K562 (cell line): ENCODE measurements at regions not wholly inside any gene's neighbourhood (a gene's known extent, or its start where the extent isn't known, plus 50 kb on each side); places are given as distances from the start of the nearest gene placed in this dataset.

Experiments used
- ATAC-seq: fragments of 200-7000 bp; cut with Tn5 transposase; 3 replicates; pipeline ENCODE4 v1.9.1; 2020; ENCODE audit warnings: moderate library complexity
- BruUV-seq: library from RNA; stranded (reverse); fragments of 400-500 nt; replicated peaks from 2 replicates; lab custom pipeline; 2021; lab: Mats Ljungman, UMichigan
- CTCF ChIA-PET: fragments of 300-600 bp; formaldehyde crosslinking; extraction: SDS; loops from one replicate; lab custom pipeline; 2021; ENCODE audit warnings: low intra/inter-chr PET ratio; lab: Yijun Ruan, JAX
- POLR2A ChIA-PET: fragments of 300-600, 350-650 bp; sonication (Branson Sonifier 250); formaldehyde crosslinking; extraction: SDS; loops from one replicate; lab custom pipeline; 2021; ENCODE audit warnings: antibody characterized with exemption, inconsistent platforms; lab: Yijun Ruan, JAX
- DNase-seq, 4 experiments: peaks; one replicate each; pipeline versions ENCODE4 v3.0.0 to v3.0.0-alpha.2; 2011 to 2018; ENCODE audit warnings: low spot score in 3 of 4, mixed read lengths in 3 of 4; ENCODE audit errors: extremely low read depth in 1 of 4
- FAIRE-seq: peaks from 2 replicates; lab custom pipeline; 2011; peaks lifted over from hg19 to GRCh38; lab: Jason Lieb, UNC
- H2AFZ ChIP-seq: 2 replicates; pipeline ENCODE4 v1.6.0; 2011; ENCODE audit warnings: low read depth, low read length, control low read depth, inconsistent platforms
- H3K27ac ChIP-seq: fragments of 200-600 bp; 3 replicates; pipeline ENCODE4 v1.8.0; 2011; ENCODE audit warnings: low read depth, mild to moderate bottlenecking, control low read depth, inconsistent platforms, low read length, moderate library complexity, mixed read lengths; ENCODE audit errors: extremely low read depth
- H3K27me3 ChIP-seq, 2 experiments: fragments of 300-600 bp in 1 of 2; 2 replicates in 1 of 2; 3 replicates in 1 of 2; pipeline versions ENCODE4 v1.6.0 to v1.8.0; 2011; ENCODE audit warnings: inconsistent platforms in 2 of 2, low read length in 2 of 2, mild to moderate bottlenecking in 1 of 2, mixed read lengths in 1 of 2, moderate library complexity in 1 of 2; ENCODE audit not compliant: control insufficient read depth in 2 of 2, insufficient read depth in 2 of 2
- H3K36me3 ChIP-seq: fragments of 300-600 bp; 3 replicates; pipeline ENCODE4 v1.8.0; 2011; ENCODE audit warnings: mild to moderate bottlenecking, low read length, inconsistent platforms; ENCODE audit not compliant: control insufficient read depth, insufficient read depth
- H3K4me1 ChIP-seq, 2 experiments: fragments of 200-600 bp in 1 of 2; replicated peaks in 1 of 2; 2 replicates in 1 of 2; 3 replicates in 1 of 2; pipeline versions ENCODE4 v1.5.1 to v1.8.0; 2011; ENCODE audit warnings: inconsistent platforms in 2 of 2, low read length in 2 of 2, mild to moderate bottlenecking in 1 of 2, mixed read lengths in 1 of 2, moderate library complexity in 1 of 2; ENCODE audit not compliant: control insufficient read depth in 2 of 2, insufficient read depth in 2 of 2
- H3K4me2 ChIP-seq: 2 replicates; pipeline ENCODE4 v1.6.1; 2011; ENCODE audit warnings: low read length, control low read depth, inconsistent platforms, mixed read lengths; ENCODE audit not compliant: insufficient read depth
- H3K4me3 ChIP-seq: fragments of 200-600 bp; sonication (generic), shearing (Covaris generic); 2 replicates; pipeline ENCODE4 v1.5.1; 2016; ENCODE audit warnings: control low read depth, inconsistent platforms
- H3K79me2 ChIP-seq: fragments of 200-600 bp; 3 replicates; pipeline ENCODE4 v1.8.0; 2011; ENCODE audit warnings: low read length, inconsistent platforms; ENCODE audit not compliant: control insufficient read depth, insufficient read depth
- H3K9ac ChIP-seq, 2 experiments: 2 replicates each; pipeline versions ENCODE4 v1.6.0 to v1.6.1; 2011; ENCODE audit warnings: low read depth in 2 of 2, low read length in 2 of 2, control low read depth in 1 of 2, inconsistent platforms in 1 of 2, mild to moderate bottlenecking in 1 of 2, mixed read lengths in 1 of 2; ENCODE audit not compliant: insufficient read depth in 1 of 2
- H3K9me1 ChIP-seq: one replicate; pipeline ENCODE4 v1.6.0; 2011; ENCODE audit warnings: inconsistent platforms, mild to moderate bottlenecking, low read length, moderate library complexity; ENCODE audit not compliant: control insufficient read depth, insufficient read depth
- H3K9me3 ChIP-seq: replicated peaks from 2 replicates; pipeline ENCODE4 v1.5.1; 2011; ENCODE audit warnings: low read depth, low read length, inconsistent platforms; ENCODE audit not compliant: control insufficient read depth, insufficient read depth
- H4K20me1 ChIP-seq: replicated peaks from 2 replicates; pipeline ENCODE4 v1.6.1; 2011; ENCODE audit warnings: low read length, inconsistent platforms, mixed read lengths; ENCODE audit not compliant: control insufficient read depth, insufficient read depth
- ASH1L ChIP-seq: fragments of 450-650 bp; IDR thresholded peaks from 2 replicates; pipeline ENCODE4 v1.6.1; 2018; ENCODE audit warnings: borderline replicate concordance, mild to moderate bottlenecking, low read depth; ENCODE audit not compliant: partially characterized antibody
- ATF4 ChIP-seq: fragments of 450-650 bp; formaldehyde crosslinking; IDR thresholded peaks from 2 replicates; pipeline ENCODE4 v1.4.0; 2022; ENCODE audit warnings: mild to moderate bottlenecking, moderate library complexity
- GABPB1 ChIP-seq: sonication (generic); formaldehyde crosslinking; IDR thresholded peaks from 2 replicates; pipeline ENCODE4 v1.8.0; 2022; ENCODE audit warnings: mild to moderate bottlenecking, missing genetic modification reagents
- HMG20B ChIP-seq: fragments of 250-450 bp; sonication (Bioruptor Pico); IDR thresholded peaks from 2 replicates; pipeline ENCODE4 v1.5.0; 2021; ENCODE audit warnings: mild to moderate bottlenecking
- MEF2A ChIP-seq: IDR thresholded peaks from 2 replicates; pipeline ENCODE4 v1.6.1; 2011; ENCODE audit warnings: low read depth, mild to moderate bottlenecking, low read length, moderate library complexity; ENCODE audit not compliant: control insufficient read depth
- TAF1 ChIP-seq: IDR thresholded peaks from 2 replicates; pipeline ENCODE4 v1.6.1; 2011; ENCODE audit warnings: mild to moderate bottlenecking, low read length, moderate library complexity; ENCODE audit not compliant: insufficient read depth, control insufficient read depth, severe bottlenecking; ENCODE audit errors: extremely low read depth
- TAF7 ChIP-seq: fragments of 450-650 bp; IDR thresholded peaks from 2 replicates; pipeline ENCODE4 v1.6.1; 2016; ENCODE audit warnings: missing genetic modification characterization, missing compliant biosample characterization
- WGBS: fragments of 100-300 bp; shearing (Covaris generic); methylation state at CpG from one replicate; pipeline ENCODE4 v1.1.6; 2016; ENCODE audit warnings: low coverage, mixed read lengths; ENCODE audit not compliant: insufficient coverage; ENCODE audit errors: missing lambda C conversion rate; 5-methylcytosine and 5-hydroxymethylcytosine counted together
- in situ Hi-C: fragments of 300-500 bp; cut with MboI; formaldehyde crosslinking; loops from 4 replicates; pipeline ENCODE4 v1.15.0; 2018; ENCODE audit warnings: inconsistent platforms, mixed read lengths
- intact Hi-C: fragments of 100-400 bp; cut with micrococcal nuclease; formaldehyde crosslinking; loops from 2 replicates; pipeline ENCODE4 v1.14.2; 2022
- TF ChIP-seq, protein P1 (sequence below): fragments of 450-650 bp; formaldehyde crosslinking; conservative IDR thresholded peaks from 2 replicates; pipeline ENCODE4 v1.4.0; 2022; ENCODE audit warnings: mild to moderate bottlenecking, missing genetic modification characterization
- TF ChIP-seq, protein P2 (sequence below): fragments of 450-650 bp; formaldehyde crosslinking; IDR thresholded peaks from 2 replicates; pipeline ENCODE4 v1.4.0; 2020; ENCODE audit warnings: mild to moderate bottlenecking, mixed read lengths
- TF ChIP-seq, protein P3 (sequence below): sonication (generic); formaldehyde crosslinking; IDR thresholded peaks from 2 replicates; pipeline ENCODE4 v1.8.0; 2022; ENCODE audit warnings: mild to moderate bottlenecking, missing genetic modification reagents
- TF ChIP-seq, protein P4 (sequence below): fragments of 250-450 bp; sonication (Bioruptor Pico); IDR thresholded peaks from 2 replicates; pipeline ENCODE4 v1.4.0; 2020; ENCODE audit warnings: mild to moderate bottlenecking

DNA sequence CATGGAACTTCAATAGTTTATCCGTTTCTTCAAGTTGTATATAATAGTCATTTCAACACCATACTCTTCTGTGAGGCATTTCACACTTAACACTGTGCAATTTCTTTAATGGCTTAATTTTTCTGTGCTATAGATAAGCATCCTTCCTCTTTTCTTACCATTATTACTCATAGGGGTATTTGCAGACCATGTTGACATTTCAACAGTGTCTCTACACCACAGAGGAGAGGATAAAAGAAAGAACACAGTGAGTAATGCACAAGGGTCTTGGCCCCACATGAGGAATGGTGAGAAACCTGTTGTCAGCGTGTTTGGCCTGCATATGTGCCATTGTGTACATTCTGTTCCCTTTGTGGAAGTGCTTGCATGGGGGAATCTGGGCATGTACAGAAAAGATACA lies 421.5 kb upstream of the MDGA2 start (continued):
- TF ChIP-seq TAF7 (tag) = no peak
- TF ChIP-seq TAF1 = no peak

GRCh38 chr14:48086516-48086915 lies 411.1 kb upstream of the MDGA2 start:
- no peak overlapping the region for H2AFZ ChIP-seq
- H3K9me3 ChIP-seq = no peaks in the 10 kb centered on the region
- intact Hi-C loops = no loop called here
- no peak for ATAC-seq
- no peaks in the 10 kb centered on the region for H3K36me3 ChIP-seq
- H3K4me3 ChIP-seq = no peak overlapping the region
- no peaks in the 10 kb centered on the region for H3K9me1 ChIP-seq
- H3K4me2 ChIP-seq = no peak overlapping the region
- no peak overlapping the region for H3K27ac ChIP-seq
- DNase-seq = no peak
- H3K79me2 ChIP-seq = no peaks in the 10 kb centered on the region
- no peak overlapping the region for H3K9ac ChIP-seq
- no peak for FAIRE-seq
- H3K27me3 ChIP-seq = no peaks in the 10 kb centered on the region
- no peaks in the 10 kb centered on the region for H3K4me1 ChIP-seq
- ChIA-PET CTCF (no interaction called here), POLR2A (no interaction called here)
- 0% methylated on average over 1 of the region's 1 CpG for WGBS
- TF ChIP-seq, protein P1, sequence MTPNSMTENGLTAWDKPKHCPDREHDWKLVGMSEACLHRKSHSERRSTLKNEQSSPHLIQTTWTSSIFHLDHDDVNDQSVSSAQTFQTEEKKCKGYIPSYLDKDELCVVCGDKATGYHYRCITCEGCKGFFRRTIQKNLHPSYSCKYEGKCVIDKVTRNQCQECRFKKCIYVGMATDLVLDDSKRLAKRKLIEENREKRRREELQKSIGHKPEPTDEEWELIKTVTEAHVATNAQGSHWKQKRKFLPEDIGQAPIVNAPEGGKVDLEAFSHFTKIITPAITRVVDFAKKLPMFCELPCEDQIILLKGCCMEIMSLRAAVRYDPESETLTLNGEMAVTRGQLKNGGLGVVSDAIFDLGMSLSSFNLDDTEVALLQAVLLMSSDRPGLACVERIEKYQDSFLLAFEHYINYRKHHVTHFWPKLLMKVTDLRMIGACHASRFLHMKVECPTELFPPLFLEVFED (CRISPR knock-in tag) = no peak
- TF ChIP-seq, protein P2, sequence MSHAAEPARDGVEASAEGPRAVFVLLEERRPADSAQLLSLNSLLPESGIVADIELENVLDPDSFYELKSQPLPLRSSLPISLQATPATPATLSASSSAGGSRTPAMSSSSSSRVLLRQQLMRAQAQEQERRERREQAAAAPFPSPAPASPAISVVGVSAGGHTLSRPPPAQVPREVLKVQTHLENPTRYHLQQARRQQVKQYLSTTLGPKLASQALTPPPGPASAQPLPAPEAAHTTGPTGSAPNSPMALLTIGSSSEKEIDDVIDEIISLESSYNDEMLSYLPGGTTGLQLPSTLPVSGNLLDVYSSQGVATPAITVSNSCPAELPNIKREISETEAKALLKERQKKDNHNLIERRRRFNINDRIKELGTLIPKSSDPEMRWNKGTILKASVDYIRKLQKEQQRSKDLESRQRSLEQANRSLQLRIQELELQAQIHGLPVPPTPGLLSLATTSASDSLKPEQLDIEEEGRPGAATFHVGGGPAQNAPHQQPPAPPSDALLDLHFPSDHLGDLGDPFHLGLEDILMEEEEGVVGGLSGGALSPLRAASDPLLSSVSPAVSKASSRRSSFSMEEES (CRISPR knock-in tag) = no peak
- TF ChIP-seq HMG20B (CRISPR knock-in tag) (no peak), ATF4 (no peak), ASH1L (no peak), GABPB1 (CRISPR knock-in tag) (no peak), MEF2A (no peak)
- TF ChIP-seq, protein P3, sequence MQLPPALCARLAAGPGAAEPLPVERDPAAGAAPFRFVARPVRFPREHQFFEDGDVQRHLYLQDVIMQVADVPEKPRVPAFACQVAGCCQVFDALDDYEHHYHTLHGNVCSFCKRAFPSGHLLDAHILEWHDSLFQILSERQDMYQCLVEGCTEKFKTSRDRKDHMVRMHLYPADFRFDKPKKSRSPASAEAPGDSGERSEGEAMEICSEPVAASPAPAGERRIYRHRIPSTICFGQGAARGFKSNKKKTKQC (CRISPR knock-in tag) = no peak
- TF ChIP-seq, protein P4, sequence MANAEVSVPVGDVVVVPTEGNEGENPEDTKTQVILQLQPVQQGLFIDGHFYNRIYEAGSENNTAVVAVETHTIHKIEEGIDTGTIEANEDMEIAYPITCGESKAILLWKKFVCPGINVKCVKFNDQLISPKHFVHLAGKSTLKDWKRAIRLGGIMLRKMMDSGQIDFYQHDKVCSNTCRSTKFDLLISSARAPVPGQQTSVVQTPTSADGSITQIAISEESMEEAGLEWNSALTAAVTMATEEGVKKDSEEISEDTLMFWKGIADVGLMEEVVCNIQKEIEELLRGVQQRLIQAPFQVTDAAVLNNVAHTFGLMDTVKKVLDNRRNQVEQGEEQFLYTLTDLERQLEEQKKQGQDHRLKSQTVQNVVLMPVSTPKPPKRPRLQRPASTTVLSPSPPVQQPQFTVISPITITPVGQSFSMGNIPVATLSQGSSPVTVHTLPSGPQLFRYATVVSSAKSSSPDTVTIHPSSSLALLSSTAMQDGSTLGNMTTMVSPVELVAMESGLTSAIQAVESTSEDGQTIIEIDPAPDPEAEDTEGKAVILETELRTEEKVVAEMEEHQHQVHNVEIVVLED (CRISPR knock-in tag) = no peak
- TF ChIP-seq, all 486 proteins: peak for 0
- no TSS peak for BruUV-seq
- in situ Hi-C loops = no loop called here
- no peaks in the 10 kb centered on the region for H4K20me1 ChIP-seq
